Lower leg skin (tissue), 4 donors: ENCODE measurements at regions not wholly inside any gene's neighbourhood (a gene's known extent, or its start where the extent isn't known, plus 50 kb on each side); places are given as distances from the start of the nearest gene placed in this dataset.

Source experiments
- DNase-seq, 2 donors: peaks; one replicate each; pipeline ENCODE4 v3.0.0-alpha.2; 2019; ENCODE audit warnings: low spot score in 2 of 2
- H3K4me3 ChIP-seq: fragments of 200-600 bp; sonication (generic); 2 replicates; pipeline ENCODE4 v1.5.1; 2017; ENCODE audit warnings: mild to moderate bottlenecking, low read depth; ENCODE audit not compliant: poor library complexity, severe bottlenecking
- CTCF ChIP-seq, 3 donors: fragments of 450-650 bp; IDR thresholded peaks; one replicate each; pipeline ENCODE4 v1.5.1; 2016; ENCODE audit warnings: antibody characterized with exemption in 3 of 3, mild to moderate bottlenecking in 3 of 3, moderate library complexity in 2 of 3
- POLR2A ChIP-seq, 2 donors: fragments of 450-650 bp; IDR thresholded peaks; one replicate each; pipeline ENCODE4 v1.6.1; 2016 to 2017; ENCODE audit warnings: antibody characterized with exemption in 2 of 2, mild to moderate bottlenecking in 1 of 2, moderate library complexity in 1 of 2
- WGBS, 2 donors: methylation state at CpG; one replicate each; pipeline ENCODE4 v1.1.5; 2018; 5-methylcytosine and 5-hydroxymethylcytosine counted together
- intact Hi-C: fragments of 100-400 bp; cut with DNase I; formaldehyde crosslinking; loops from one replicate; pipeline ENCODE4 v1.15.0; 2023; ENCODE audit warnings: low total_unique reads

GRCh38 chr10:62912086-62912485, 95.9 kb upstream of the EGR2 start:
- no peak overlapping the region for H3K4me3 ChIP-seq
- TF ChIP-seq POLR2A (IDR thresholded peaks at IDR 0.05) (no peak), CTCF (IDR thresholded peaks at IDR 0.05) (no peak)
- WGBS, 2 donors, result 52 to 54% methylated on average over 3 of the region's 3 CpGs
- intact Hi-C loops, result no loop called here
- DNase-seq, result no peak

- no peak for DNase-seq
- H3K4me3 ChIP-seq, result no peak overlapping the region
- intact Hi-C loops, result no loop called here
- 72 to 77% methylated on average over 11 of the region's 11 CpGs for WGBS, 2 donors
- TF ChIP-seq POLR2A (IDR thresholded peaks at IDR 0.05), result no peak
- no peak for TF ChIP-seq CTCF (IDR thresholded peaks at IDR 0.05)
Observed at GRCh38 chr10:62911210-62911963, 95.2 kb upstream of the EGR2 start.

- 86 to 92% methylated on average over 8 of the region's 8 CpGs for WGBS, 2 donors
- TF ChIP-seq POLR2A (IDR thresholded peaks at IDR 0.05) (no peak), CTCF (IDR thresholded peaks at IDR 0.05) (no peak)
- no peak overlapping the region for H3K4me3 ChIP-seq
- intact Hi-C loops, result no loop called here
- no peak for DNase-seq
Observed at GRCh38 chr10:62907470-62908212, 91.5 kb upstream of the EGR2 start.

- TF ChIP-seq POLR2A (IDR thresholded peaks at IDR 0.05), result no peak
- no peak for TF ChIP-seq CTCF (IDR thresholded peaks at IDR 0.05)
- DNase-seq, result no peak
- 66 to 67% methylated on average over 5 of the region's 5 CpGs for WGBS, 2 donors
- intact Hi-C loops, result no loop called here
- H3K4me3 ChIP-seq, result no peak overlapping the region
Observed at GRCh38 chr10:62904281-62904875, 88.2 kb upstream of the EGR2 start.

- no peak overlapping the region for H3K4me3 ChIP-seq
- 33 to 43% methylated on average over 1 of the region's 1 CpG for WGBS, 2 donors
- TF ChIP-seq POLR2A (IDR thresholded peaks at IDR 0.05), result no peak
- TF ChIP-seq CTCF (IDR thresholded peaks at IDR 0.05), result no peak
- intact Hi-C loops, result no loop called here
- no peak for DNase-seq
Observed at GRCh38 chr10:62903828-62904227, 87.7 kb upstream of the EGR2 start.
